Gastroesophageal sphincter (tissue), 4 donors: ENCODE measurements at regions not wholly inside any gene's neighbourhood (a gene's known extent, or its start where the extent isn't known, plus 50 kb on each side); places are given as distances from the start of the nearest gene placed in this dataset.
"Not testable (repeated sequence)": the region's sequence is repeated elsewhere in the genome, so short reads cannot be mapped to it uniquely, and the experiment has no call there.

ENCODE experiments used
- ATAC-seq: fragments of 150-250 bp; one replicate; pipeline ENCODE4 v1.9.1; 2016; ENCODE audit warnings: mild to moderate bottlenecking, moderate library complexity
- H3K27ac ChIP-seq, 4 donors: fragments of 200-600 bp; sonication (generic) in 3 of 4; 1 replicate in 3 of 4; 2 replicates in 1 of 4; pipeline ENCODE4 v1.5.1; 2016 to 2019
- H3K27me3 ChIP-seq: fragments of 200-600 bp; sonication (generic); one replicate; pipeline ENCODE4 v1.5.1; 2019
- H3K36me3 ChIP-seq, 2 donors: fragments of 200-600 bp; sonication (generic); one replicate each; pipeline ENCODE4 v1.5.1; 2019; ENCODE audit warnings: control low read depth in 1 of 2
- H3K4me1 ChIP-seq, 3 donors: fragments of 200-600 bp; sonication (generic); 1 replicate in 2 of 3; 2 replicates in 1 of 3; pipeline ENCODE4 v1.5.1; 2016 to 2019; ENCODE audit warnings: control low read depth in 2 of 3
- H3K4me3 ChIP-seq, 2 donors: fragments of 200-600 bp; sonication (generic); one replicate each; pipeline ENCODE4 v1.5.1; 2019; ENCODE audit warnings: mild to moderate bottlenecking in 1 of 2, moderate library complexity in 1 of 2
- H3K9me3 ChIP-seq, 3 donors: fragments of 200-600 bp; sonication (generic); one replicate each; pipeline ENCODE4 v1.5.1; 2017 to 2019; ENCODE audit warnings: control low read depth in 2 of 3
- CTCF ChIP-seq, 4 experiments: fragments of 200-600 bp in 2 of 4; fragments of 450-650 bp in 2 of 4; sonication (generic) in 1 of 4; IDR thresholded peaks; one replicate each; pipeline ENCODE4 v1.5.1; 2017 to 2019; ENCODE audit warnings: antibody characterized with exemption in 4 of 4, mild to moderate bottlenecking in 2 of 4, moderate library complexity in 2 of 4
- EP300 ChIP-seq: sonication (generic); formaldehyde crosslinking; IDR thresholded peaks from one replicate; pipeline ENCODE4 v1.6.1; 2017; ENCODE audit warnings: antibody characterized with exemption, mild to moderate bottlenecking
- POLR2A ChIP-seq, 2 donors: fragments of 450-650 bp; IDR thresholded peaks; one replicate each; pipeline ENCODE4 v1.6.1; 2017; ENCODE audit warnings: antibody characterized with exemption in 2 of 2, mild to moderate bottlenecking in 2 of 2, moderate library complexity in 1 of 2
- POLR2AphosphoS5 ChIP-seq: sonication (generic); formaldehyde crosslinking; IDR thresholded peaks from one replicate; pipeline ENCODE4 v1.6.1; 2017; ENCODE audit warnings: antibody characterized with exemption
- WGBS, 2 donors: methylation state at CpG; one replicate each; pipeline ENCODE4 v1.1.5; 2018; ENCODE audit warnings: low coverage in 1 of 2; 5-methylcytosine and 5-hydroxymethylcytosine counted together

GRCh38 chr5:128857076-128857677 is 108.1 kb upstream of the SLC27A6 start:
- no peak for ATAC-seq
- no peaks in the 10 kb centered on the region for H3K9me3 ChIP-seq
- 35 to 38% methylated on average over 3 of the region's 3 CpGs for WGBS, 2 donors

DNA sequence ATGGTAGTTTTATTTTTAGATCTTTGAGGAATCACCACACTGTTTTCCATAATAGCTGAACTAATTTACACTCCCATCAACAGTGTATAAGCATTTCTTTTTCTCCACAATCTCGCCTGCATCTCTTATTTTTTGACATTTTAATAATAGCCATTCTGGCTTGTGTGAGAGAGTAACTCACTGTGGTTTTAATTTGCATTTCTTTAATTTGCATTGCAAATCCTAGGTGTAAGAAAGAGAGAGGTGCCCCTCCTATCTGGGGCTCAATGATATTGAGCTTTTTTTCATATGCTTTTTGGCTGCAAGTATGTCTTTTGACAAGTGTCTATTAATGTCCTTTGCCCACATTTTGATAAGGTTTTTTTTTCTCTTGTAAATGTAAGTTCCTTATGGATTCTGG is 106.3 kb upstream of the SLC27A6 start:
- no peak overlapping the region for H3K27ac ChIP-seq
- H3K4me3 ChIP-seq, result no peak overlapping the region
- TF ChIP-seq POLR2AphosphoS5, result no peak
- no peak for TF ChIP-seq CTCF (IDR thresholded peaks at IDR 0.05)
- TF ChIP-seq POLR2A (IDR thresholded peaks at IDR 0.05), result no peak
- WGBS, 2 donors, result 75 to 100% methylated on average over 1 of the region's 1 CpG
- H3K27me3 ChIP-seq, result no peaks in the 10 kb centered on the region
- no peak for ATAC-seq
- H3K9me3 ChIP-seq, result no peaks in the 10 kb centered on the region
- no peaks in the 10 kb centered on the region for H3K36me3 ChIP-seq
- H3K4me1 ChIP-seq, result peaks cover 0 to 11% (median 0%) of the 10 kb centered on the region in 3 donors

More at GRCh38 chr5:128857076-128857677, 108.1 kb upstream of the SLC27A6 start:
- TF ChIP-seq CTCF (IDR thresholded peaks at IDR 0.05) (no peak), POLR2A (IDR thresholded peaks at IDR 0.05) (no peak), POLR2AphosphoS5 (no peak), EP300 (no peak)
- Histone ChIP-seq H3K27ac (peak overlapping the region in 1 of 4 donors; percentile 36), H3K27me3 (no peaks in the 10 kb centered on the region), H3K4me3 (no peak overlapping the region), H3K4me1 (peaks cover 0 to 11% (median 0%) of the 10 kb centered on the region in 3 donors), H3K36me3 (no peaks in the 10 kb centered on the region)

DNA sequence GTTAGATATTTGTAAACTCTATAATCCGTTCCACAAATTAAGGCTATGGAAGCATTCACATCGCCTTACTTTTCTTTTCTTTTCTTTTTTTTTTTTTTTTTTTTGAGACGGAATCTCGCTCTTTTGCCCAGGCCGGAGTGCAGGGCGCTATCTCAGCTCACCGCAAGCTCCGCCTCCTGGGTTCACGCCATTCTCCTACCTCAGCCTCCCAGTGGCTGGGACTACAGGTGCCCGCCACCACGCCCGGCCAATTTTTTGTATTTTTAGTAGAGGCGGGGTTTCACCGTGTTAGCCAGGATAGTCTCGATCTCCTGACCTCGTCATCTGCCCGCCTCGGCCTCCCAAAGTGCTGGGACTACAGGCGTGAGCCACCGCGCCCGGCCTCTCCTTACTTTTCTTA is 104.1 kb upstream of the SLC27A6 start:
- not testable (repeated sequence) for H3K27me3 ChIP-seq, H3K36me3 ChIP-seq, H3K9me3 ChIP-seq, ATAC-seq, H3K4me3 ChIP-seq, H3K27ac ChIP-seq
- H3K4me1 ChIP-seq, result peaks cover 0 to 11% (median 0%) of the 10 kb centered on the region in 3 donors
- 94 to 96% methylated on average over 6 to 21 of the region's 22 CpGs for WGBS, 2 donors

DNA sequence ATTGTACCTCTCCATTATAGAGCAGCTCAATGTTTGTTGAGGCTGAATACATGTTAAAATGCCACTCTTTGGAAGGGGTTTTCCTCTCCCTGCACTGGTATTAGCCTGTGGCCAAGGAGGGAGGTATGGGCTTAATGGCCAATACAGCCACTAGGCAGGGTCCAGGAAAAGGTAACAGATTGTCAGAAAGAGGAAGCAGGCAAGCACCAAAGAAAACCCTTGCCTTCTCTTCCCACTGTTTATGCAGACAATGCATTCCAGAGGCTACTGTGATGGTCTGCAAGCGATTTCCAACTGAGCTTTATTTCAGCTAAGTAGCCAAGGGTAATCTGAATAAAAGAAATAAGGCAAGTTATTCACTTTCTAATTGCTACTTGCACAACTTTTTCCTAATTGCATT is 95.3 kb upstream of the SLC27A6 start:
- TF ChIP-seq POLR2A (IDR thresholded peaks at IDR 0.05), result no peak
- TF ChIP-seq CTCF (IDR thresholded peaks at IDR 0.05), result no peak
- no peak for TF ChIP-seq POLR2AphosphoS5
- TF ChIP-seq EP300, result no peak
- Histone ChIP-seq H3K4me3 (no peak overlapping the region), H3K27ac (peak overlapping the region in 3 of 4 donors; percentile 42 to 57 (median 46)), H3K36me3 (no peaks in the 10 kb centered on the region), H3K27me3 (no peaks in the 10 kb centered on the region), H3K9me3 (no peaks in the 10 kb centered on the region), H3K4me1 (peaks cover 0 to 31% (median 3%) of the 10 kb centered on the region in 3 donors)
- WGBS, 2 donors, result 7 to 38% methylated on average over 1 of the region's 1 CpG
- ATAC-seq, result no peak

- Histone ChIP-seq H3K27ac (peak overlapping the region; percentile 42 to 59 (median 55)), H3K4me3 (no peak overlapping the region), H3K4me1 (peaks cover 0 to 31% (median 3%) of the 10 kb centered on the region in 3 donors), H3K27me3 (no peaks in the 10 kb centered on the region), H3K9me3 (no peaks in the 10 kb centered on the region), H3K36me3 (no peaks in the 10 kb centered on the region)
- ATAC-seq, result no peak
- WGBS, 2 donors, result 0 to 21% methylated on average over 1 to 5 of the region's 5 CpGs
- no peak for TF ChIP-seq POLR2AphosphoS5
These were observed 94.9 kb upstream of the SLC27A6 start for GRCh38 chr5:128870373-128870772.

- Histone ChIP-seq H3K9me3 (no peaks in the 10 kb centered on the region), H3K27ac (peak overlapping the region; percentile 42 to 59 (median 55)), H3K36me3 (no peaks in the 10 kb centered on the region), H3K4me3 (no peak overlapping the region), H3K27me3 (no peaks in the 10 kb centered on the region), H3K4me1 (peaks cover 0 to 31% (median 3%) of the 10 kb centered on the region in 3 donors)
- WGBS, 2 donors, result 34 to 40% methylated on average over 3 of the region's 3 CpGs
- no peak for ATAC-seq
- TF ChIP-seq EP300 (no peak), POLR2A (IDR thresholded peaks at IDR 0.05) (no peak), POLR2AphosphoS5 (no peak), CTCF (IDR thresholded peaks at IDR 0.05) (no peak)
These were observed 94.4 kb upstream of the SLC27A6 start for GRCh38 chr5:128870923-128871322.
